HepG2 (cell line): ENCODE measurements at regions not wholly inside any gene's neighbourhood (a gene's known extent, or its start where the extent isn't known, plus 50 kb on each side); places are given as distances from the start of the nearest gene placed in this dataset.

Experiments used
- ATF7 ChIP-seq, 2 experiments: fragments of 450-650 bp in 1 of 2; sonication (generic) in 1 of 2; formaldehyde crosslinking in 1 of 2; IDR thresholded peaks; 2 replicates each; pipeline versions ENCODE4 v1.4.0 to v1.6.1; 2016 to 2020; ENCODE audit warnings: antibody characterized with exemption in 1 of 2, mild to moderate bottlenecking in 1 of 2, missing genetic modification reagents in 1 of 2
- HMG20B ChIP-seq: conservative IDR thresholded peaks from 2 replicates; pipeline ENCODE4 v1.6.1; 2016; ENCODE audit warnings: missing genetic modification reagents, missing compliant biosample characterization
- NCOR1 ChIP-seq: fragments of 200-600 bp; sonication (generic); IDR thresholded peaks from 2 replicates; pipeline ENCODE4 v1.7.0; 2017; ENCODE audit warnings: antibody characterized with exemption, low read length, borderline replicate concordance
- NFATC3 ChIP-seq: sonication (generic); formaldehyde crosslinking; IDR thresholded peaks from 2 replicates; pipeline ENCODE4 v1.5.1; 2020; ENCODE audit warnings: mild to moderate bottlenecking, missing genetic modification reagents
- NFKB2 ChIP-seq: sonication (generic); formaldehyde crosslinking; IDR thresholded peaks from 2 replicates; pipeline ENCODE4 v1.4.0; 2020; ENCODE audit warnings: missing genetic modification reagents, borderline replicate concordance
- ONECUT2 ChIP-seq: sonication (generic); formaldehyde crosslinking; IDR thresholded peaks from 2 replicates; pipeline ENCODE4 v1.4.0; 2020; ENCODE audit warnings: missing genetic modification reagents
- POLR2AphosphoS2 ChIP-seq: IDR thresholded peaks from 2 replicates; pipeline ENCODE4 v1.6.1; 2011; ENCODE audit warnings: low read depth, low read length, improper control_type of control experiment
- RFXAP ChIP-seq: sonication (generic); formaldehyde crosslinking; IDR thresholded peaks from 2 replicates; pipeline ENCODE4 v1.4.0; 2020; ENCODE audit warnings: missing genetic modification reagents, borderline replicate concordance
- SMAD3 ChIP-seq: sonication (generic); formaldehyde crosslinking; IDR thresholded peaks from 2 replicates; pipeline ENCODE4 v1.4.0; 2020; ENCODE audit warnings: missing genetic modification reagents
- TEAD3 ChIP-seq: optimal IDR thresholded peaks from 2 replicates; pipeline ENCODE3; 2016; ENCODE audit warnings: borderline replicate concordance
- ZBTB20 ChIP-seq: sonication (generic); formaldehyde crosslinking; IDR thresholded peaks from 2 replicates; pipeline ENCODE4 v1.8.1; 2023; ENCODE audit warnings: missing genetic modification reagents, low read depth, mild to moderate bottlenecking, borderline replicate concordance
- ZNF274 ChIP-seq: sonication (generic); formaldehyde crosslinking; IDR thresholded peaks from 2 replicates; pipeline ENCODE4 v1.5.1; 2020; ENCODE audit warnings: mild to moderate bottlenecking, missing genetic modification reagents
- ZNF44 ChIP-seq: sonication (generic); formaldehyde crosslinking; IDR thresholded peaks from 2 replicates; pipeline ENCODE4 v1.5.1; 2020; ENCODE audit warnings: mild to moderate bottlenecking, missing genetic modification reagents
- ZNF468 ChIP-seq: sonication (generic); formaldehyde crosslinking; IDR thresholded peaks from 2 replicates; pipeline ENCODE4 v1.8.0; 2022; ENCODE audit warnings: mild to moderate bottlenecking, moderate library complexity, missing genetic modification reagents
- ZNF546 ChIP-seq: sonication (generic); formaldehyde crosslinking; conservative IDR thresholded peaks from 2 replicates; pipeline ENCODE4 v1.8.1; 2023; ENCODE audit warnings: mild to moderate bottlenecking, missing genetic modification reagents
- ZNF660 ChIP-seq: sonication (generic); formaldehyde crosslinking; IDR thresholded peaks from 2 replicates; pipeline ENCODE4 v1.5.1; 2020; ENCODE audit warnings: mild to moderate bottlenecking, low read depth, missing genetic modification reagents, borderline replicate concordance
- ZNF777 ChIP-seq: sonication (generic); formaldehyde crosslinking; IDR thresholded peaks from 2 replicates; pipeline ENCODE4 v1.4.0; 2020; ENCODE audit warnings: missing genetic modification reagents
- ZNF792 ChIP-seq: IDR thresholded peaks from 2 replicates; pipeline ENCODE4 v1.6.1; 2016
- TF ChIP-seq, protein P1 (sequence below): sonication (generic); formaldehyde crosslinking; IDR thresholded peaks from 2 replicates; pipeline ENCODE4 v1.4.0; 2020; ENCODE audit warnings: mild to moderate bottlenecking, missing genetic modification reagents
- TF ChIP-seq, protein P2 (sequence below): sonication (generic); formaldehyde crosslinking; IDR thresholded peaks from 2 replicates; pipeline ENCODE4 v1.4.0; 2020; ENCODE audit warnings: missing genetic modification reagents, borderline replicate concordance
- TF ChIP-seq, protein P3 (sequence below): sonication (generic); formaldehyde crosslinking; IDR thresholded peaks from 2 replicates; pipeline ENCODE4 v1.5.0; 2020; ENCODE audit warnings: mild to moderate bottlenecking, missing genetic modification reagents, moderate library complexity
- TF ChIP-seq, protein P4 (sequence below): sonication (generic); formaldehyde crosslinking; IDR thresholded peaks from 2 replicates; pipeline ENCODE4 v1.4.0; 2020; ENCODE audit warnings: missing genetic modification reagents
- TF ChIP-seq, protein P5 (sequence below): sonication (generic); formaldehyde crosslinking; IDR thresholded peaks from 2 replicates; pipeline ENCODE4 v1.8.0; 2022; ENCODE audit warnings: missing genetic modification reagents, mild to moderate bottlenecking, inconsistent platforms, borderline replicate concordance

DNA sequence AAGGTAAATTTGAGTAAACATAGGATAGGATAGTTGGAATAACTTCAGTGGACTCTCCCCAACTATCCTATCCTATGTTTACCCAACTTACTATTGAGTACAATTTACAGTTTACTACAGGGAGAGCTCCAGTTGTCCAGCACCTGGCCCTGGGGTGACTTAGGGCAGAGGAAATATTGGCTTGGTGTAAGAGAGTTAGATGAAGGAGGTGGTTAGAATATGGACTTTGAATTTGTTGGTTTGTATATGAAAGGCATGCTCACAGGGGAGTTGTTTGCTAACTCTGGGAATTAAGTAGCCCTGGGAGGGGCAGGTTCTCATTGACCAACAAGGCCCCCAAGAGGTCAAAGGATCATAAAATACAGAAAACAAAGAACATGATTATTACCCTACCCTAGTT is 497.7 kb downstream of the ARL4A start (continued):
- TF ChIP-seq, protein P1, sequence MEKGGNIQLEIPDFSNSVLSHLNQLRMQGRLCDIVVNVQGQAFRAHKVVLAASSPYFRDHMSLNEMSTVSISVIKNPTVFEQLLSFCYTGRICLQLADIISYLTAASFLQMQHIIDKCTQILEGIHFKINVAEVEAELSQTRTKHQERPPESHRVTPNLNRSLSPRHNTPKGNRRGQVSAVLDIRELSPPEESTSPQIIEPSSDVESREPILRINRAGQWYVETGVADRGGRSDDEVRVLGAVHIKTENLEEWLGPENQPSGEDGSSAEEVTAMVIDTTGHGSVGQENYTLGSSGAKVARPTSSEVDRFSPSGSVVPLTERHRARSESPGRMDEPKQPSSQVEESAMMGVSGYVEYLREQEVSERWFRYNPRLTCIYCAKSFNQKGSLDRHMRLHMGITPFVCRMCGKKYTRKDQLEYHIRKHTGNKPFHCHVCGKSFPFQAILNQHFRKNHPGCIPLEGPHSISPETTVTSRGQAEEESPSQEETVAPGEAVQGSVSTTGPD (CRISPR knock-in tag) = no peak
- no peak for TF ChIP-seq ZNF468 (CRISPR knock-in tag)
- no peak for TF ChIP-seq ZNF777 (CRISPR knock-in tag)
- TF ChIP-seq, protein P2, sequence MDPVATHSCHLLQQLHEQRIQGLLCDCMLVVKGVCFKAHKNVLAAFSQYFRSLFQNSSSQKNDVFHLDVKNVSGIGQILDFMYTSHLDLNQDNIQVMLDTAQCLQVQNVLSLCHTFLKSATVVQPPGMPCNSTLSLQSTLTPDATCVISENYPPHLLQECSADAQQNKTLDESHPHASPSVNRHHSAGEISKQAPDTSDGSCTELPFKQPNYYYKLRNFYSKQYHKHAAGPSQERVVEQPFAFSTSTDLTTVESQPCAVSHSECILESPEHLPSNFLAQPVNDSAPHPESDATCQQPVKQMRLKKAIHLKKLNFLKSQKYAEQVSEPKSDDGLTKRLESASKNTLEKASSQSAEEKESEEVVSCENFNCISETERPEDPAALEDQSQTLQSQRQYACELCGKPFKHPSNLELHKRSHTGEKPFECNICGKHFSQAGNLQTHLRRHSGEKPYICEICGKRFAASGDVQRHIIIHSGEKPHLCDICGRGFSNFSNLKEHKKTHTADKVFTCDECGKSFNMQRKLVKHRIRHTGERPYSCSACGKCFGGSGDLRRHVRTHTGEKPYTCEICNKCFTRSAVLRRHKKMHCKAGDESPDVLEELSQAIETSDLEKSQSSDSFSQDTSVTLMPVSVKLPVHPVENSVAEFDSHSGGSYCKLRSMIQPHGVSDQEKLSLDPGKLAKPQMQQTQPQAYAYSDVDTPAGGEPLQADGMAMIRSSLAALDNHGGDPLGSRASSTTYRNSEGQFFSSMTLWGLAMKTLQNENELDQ (CRISPR knock-in tag) = no peak
- TF ChIP-seq HMG20B (CRISPR knock-in tag) = peak; percentile 91
- TF ChIP-seq NFATC3 (CRISPR knock-in tag) = no peak
- peak; percentile 91 for TF ChIP-seq NCOR1
- TF ChIP-seq ZNF546 (CRISPR knock-in tag) = no peak
- no peak for TF ChIP-seq ZNF274
- TF ChIP-seq SMAD3 = peak; percentile 54; the same call in 1 of the 2 replicates
- no peak for TF ChIP-seq ZNF660 (CRISPR knock-in tag)
- peak; percentile 70 for TF ChIP-seq TEAD3 (CRISPR knock-in tag)
- TF ChIP-seq, protein P3, sequence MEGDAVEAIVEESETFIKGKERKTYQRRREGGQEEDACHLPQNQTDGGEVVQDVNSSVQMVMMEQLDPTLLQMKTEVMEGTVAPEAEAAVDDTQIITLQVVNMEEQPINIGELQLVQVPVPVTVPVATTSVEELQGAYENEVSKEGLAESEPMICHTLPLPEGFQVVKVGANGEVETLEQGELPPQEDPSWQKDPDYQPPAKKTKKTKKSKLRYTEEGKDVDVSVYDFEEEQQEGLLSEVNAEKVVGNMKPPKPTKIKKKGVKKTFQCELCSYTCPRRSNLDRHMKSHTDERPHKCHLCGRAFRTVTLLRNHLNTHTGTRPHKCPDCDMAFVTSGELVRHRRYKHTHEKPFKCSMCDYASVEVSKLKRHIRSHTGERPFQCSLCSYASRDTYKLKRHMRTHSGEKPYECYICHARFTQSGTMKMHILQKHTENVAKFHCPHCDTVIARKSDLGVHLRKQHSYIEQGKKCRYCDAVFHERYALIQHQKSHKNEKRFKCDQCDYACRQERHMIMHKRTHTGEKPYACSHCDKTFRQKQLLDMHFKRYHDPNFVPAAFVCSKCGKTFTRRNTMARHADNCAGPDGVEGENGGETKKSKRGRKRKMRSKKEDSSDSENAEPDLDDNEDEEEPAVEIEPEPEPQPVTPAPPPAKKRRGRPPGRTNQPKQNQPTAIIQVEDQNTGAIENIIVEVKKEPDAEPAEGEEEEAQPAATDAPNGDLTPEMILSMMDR (CRISPR knock-in tag) = peak; percentile 20; the same call in 1 of the 2 replicates
- no peak for TF ChIP-seq ZNF44 (CRISPR knock-in tag)
- TF ChIP-seq, protein P4, sequence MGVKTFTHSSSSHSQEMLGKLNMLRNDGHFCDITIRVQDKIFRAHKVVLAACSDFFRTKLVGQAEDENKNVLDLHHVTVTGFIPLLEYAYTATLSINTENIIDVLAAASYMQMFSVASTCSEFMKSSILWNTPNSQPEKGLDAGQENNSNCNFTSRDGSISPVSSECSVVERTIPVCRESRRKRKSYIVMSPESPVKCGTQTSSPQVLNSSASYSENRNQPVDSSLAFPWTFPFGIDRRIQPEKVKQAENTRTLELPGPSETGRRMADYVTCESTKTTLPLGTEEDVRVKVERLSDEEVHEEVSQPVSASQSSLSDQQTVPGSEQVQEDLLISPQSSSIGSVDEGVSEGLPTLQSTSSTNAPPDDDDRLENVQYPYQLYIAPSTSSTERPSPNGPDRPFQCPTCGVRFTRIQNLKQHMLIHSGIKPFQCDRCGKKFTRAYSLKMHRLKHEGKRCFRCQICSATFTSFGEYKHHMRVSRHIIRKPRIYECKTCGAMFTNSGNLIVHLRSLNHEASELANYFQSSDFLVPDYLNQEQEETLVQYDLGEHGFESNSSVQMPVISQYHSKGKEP (CRISPR knock-in tag) = no peak
- TF ChIP-seq ATF7 (IDR thresholded peaks at IDR 0.05) = no peak
- no peak for TF ChIP-seq ATF7 (CRISPR knock-in tag; IDR thresholded peaks at IDR 0.05)
- no peak for TF ChIP-seq ZBTB20
- TF ChIP-seq, protein P5, sequence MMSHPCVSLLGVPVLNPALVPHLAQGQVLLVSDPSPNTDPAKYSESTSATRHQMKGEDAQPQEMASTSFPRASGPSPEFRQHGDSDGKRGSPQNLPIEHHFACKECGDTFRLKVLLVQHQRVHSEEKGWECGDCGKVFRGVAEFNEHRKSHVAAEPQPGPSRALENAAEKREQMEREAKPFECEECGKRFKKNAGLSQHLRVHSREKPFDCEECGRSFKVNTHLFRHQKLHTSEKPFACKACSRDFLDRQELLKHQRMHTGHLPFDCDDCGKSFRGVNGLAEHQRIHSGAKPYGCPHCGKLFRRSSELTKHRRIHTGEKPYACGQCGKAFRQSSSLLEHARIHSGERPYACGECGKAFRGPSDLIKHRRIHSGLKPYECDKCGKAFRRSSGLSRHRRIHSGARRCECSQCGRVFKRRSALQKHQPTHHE (CRISPR knock-in tag) = no peak
- no peak for TF ChIP-seq NFKB2 (CRISPR knock-in tag)
- no peak for TF ChIP-seq ZNF792 (CRISPR knock-in tag)
- no peak for TF ChIP-seq POLR2AphosphoS2
- 0 out of 2 replicates have a peak, but pooled peaks have one; percentile 45 for TF ChIP-seq ONECUT2 (CRISPR knock-in tag)
- no peak for TF ChIP-seq RFXAP (CRISPR knock-in tag)
